ENCODE measurements at regions not wholly inside any gene's neighbourhood (a gene's known extent, or its start where the extent isn't known, plus 50 kb on each side); places are given as distances from the start of the nearest gene placed in this dataset.
"Not testable (repeated sequence)": the region's sequence is repeated elsewhere in the genome, so short reads cannot be mapped to it uniquely, and the experiment has no call there.

GRCh38 chr2:66632882-66633281, 198.0 kb downstream of the MEIS1 start:
- TF ChIP-seq RFX5 (IDR thresholded peaks at IDR 0.05; ENCODE audit: low read depth, low read length); ELK1 (IDR thresholded peaks at IDR 0.05; ENCODE audit: borderline replicate concordance, low read depth, low read length); CHD1 (IDR thresholded peaks at IDR 0.05; ENCODE audit: low read depth, low read length): not testable (repeated sequence)
- TF ChIP-seq, protein P1, sequence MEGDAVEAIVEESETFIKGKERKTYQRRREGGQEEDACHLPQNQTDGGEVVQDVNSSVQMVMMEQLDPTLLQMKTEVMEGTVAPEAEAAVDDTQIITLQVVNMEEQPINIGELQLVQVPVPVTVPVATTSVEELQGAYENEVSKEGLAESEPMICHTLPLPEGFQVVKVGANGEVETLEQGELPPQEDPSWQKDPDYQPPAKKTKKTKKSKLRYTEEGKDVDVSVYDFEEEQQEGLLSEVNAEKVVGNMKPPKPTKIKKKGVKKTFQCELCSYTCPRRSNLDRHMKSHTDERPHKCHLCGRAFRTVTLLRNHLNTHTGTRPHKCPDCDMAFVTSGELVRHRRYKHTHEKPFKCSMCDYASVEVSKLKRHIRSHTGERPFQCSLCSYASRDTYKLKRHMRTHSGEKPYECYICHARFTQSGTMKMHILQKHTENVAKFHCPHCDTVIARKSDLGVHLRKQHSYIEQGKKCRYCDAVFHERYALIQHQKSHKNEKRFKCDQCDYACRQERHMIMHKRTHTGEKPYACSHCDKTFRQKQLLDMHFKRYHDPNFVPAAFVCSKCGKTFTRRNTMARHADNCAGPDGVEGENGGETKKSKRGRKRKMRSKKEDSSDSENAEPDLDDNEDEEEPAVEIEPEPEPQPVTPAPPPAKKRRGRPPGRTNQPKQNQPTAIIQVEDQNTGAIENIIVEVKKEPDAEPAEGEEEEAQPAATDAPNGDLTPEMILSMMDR (conservative IDR thresholded peaks at IDR 0.05; ENCODE audit: low read depth, low read length) = not testable (repeated sequence)

Data from IMR-90 (cell line).